Spinal cord (tissue), 9 donors: ENCODE measurements at regions not wholly inside any gene's neighbourhood (a gene's known extent, or its start where the extent isn't known, plus 50 kb on each side); places are given as distances from the start of the nearest gene placed in this dataset.
A peak's percentile ranks its signal among the peaks of the same experiment; 100 is the strongest.

Experiments used
- DNase-seq, 6 donors: peaks; one replicate each; pipeline versions ENCODE4 v3.0.0 to v3.0.0-alpha.2; 2013 to 2015; ENCODE audit warnings: low spot score in 6 of 6, low read depth in 4 of 6
- H3K27ac ChIP-seq: one replicate; pipeline ENCODE4 v1.5.1; 2013; ENCODE audit warnings: low read depth, low read length, control low read depth
- H3K27me3 ChIP-seq: one replicate; pipeline ENCODE4 v1.6.1; 2013; ENCODE audit warnings: low read length; ENCODE audit not compliant: control insufficient read depth, insufficient read depth
- H3K36me3 ChIP-seq: one replicate; pipeline ENCODE4 v1.6.1; 2013; ENCODE audit warnings: low read length; ENCODE audit not compliant: control insufficient read depth, insufficient read depth
- H3K4me1 ChIP-seq: one replicate; pipeline ENCODE4 v1.6.1; 2013; ENCODE audit warnings: low read length; ENCODE audit not compliant: control insufficient read depth, insufficient read depth
- H3K4me3 ChIP-seq: one replicate; pipeline ENCODE4 v1.5.1; 2013; ENCODE audit warnings: low read depth, low read length, control low read depth
- H3K9me3 ChIP-seq: one replicate; pipeline ENCODE4 v1.6.1; 2013; ENCODE audit warnings: low read length; ENCODE audit not compliant: control insufficient read depth, insufficient read depth
- WGBS: methylation state at CpG from one replicate; pipeline ENCODE4 v1.1.5; 2013; ENCODE audit warnings: missing lambda C conversion rate; ENCODE audit not compliant: insufficient coverage; 5-methylcytosine and 5-hydroxymethylcytosine counted together
- donor health status: healthy.

- no peak overlapping the region for H3K4me3 ChIP-seq
- no peaks in the 10 kb centered on the region for H3K36me3 ChIP-seq
- WGBS = 78% methylated on average over 5 of the region's 7 CpGs
- H3K27ac ChIP-seq = no peak overlapping the region
- no peaks in the 10 kb centered on the region for H3K9me3 ChIP-seq
- no peaks in the 10 kb centered on the region for H3K4me1 ChIP-seq
- H3K27me3 ChIP-seq = no peaks in the 10 kb centered on the region
- DNase-seq = no peak
Measured at GRCh38 chr16:22624800-22625533, 114.3 kb downstream of the NPIPB5 start.

GRCh38 chr16:22625967-22626366 is 115.3 kb downstream of the NPIPB5 start:
- no CpG with 5 or more reads among the region's 2 CpGs for WGBS
- H3K27me3 ChIP-seq = no peaks in the 10 kb centered on the region

GRCh38 chr16:22627043-22627442 is 116.4 kb downstream of the NPIPB5 start:
- H3K36me3 ChIP-seq = no peaks in the 10 kb centered on the region
- H3K27ac ChIP-seq = no peak overlapping the region
- H3K27me3 ChIP-seq = no peaks in the 10 kb centered on the region
- 70% methylated on average over 5 of the region's 5 CpGs for WGBS
- H3K4me1 ChIP-seq = no peaks in the 10 kb centered on the region
- H3K4me3 ChIP-seq = no peak overlapping the region
- no peaks in the 10 kb centered on the region for H3K9me3 ChIP-seq
- no peak for DNase-seq

More at GRCh38 chr16:22625967-22626366, 115.3 kb downstream of the NPIPB5 start:
- H3K27ac ChIP-seq = no peak overlapping the region
- DNase-seq = peak in 1 of 6 donors; percentile 86
- no peaks in the 10 kb centered on the region for H3K4me1 ChIP-seq
- H3K36me3 ChIP-seq = no peaks in the 10 kb centered on the region
- H3K9me3 ChIP-seq = no peaks in the 10 kb centered on the region
- no peak overlapping the region for H3K4me3 ChIP-seq

- Histone ChIP-seq H3K4me3 (no peak overlapping the region), H3K27ac (no peak overlapping the region), H3K9me3 (no peaks in the 10 kb centered on the region), H3K27me3 (no peaks in the 10 kb centered on the region), H3K36me3 (no peaks in the 10 kb centered on the region), H3K4me1 (no peaks in the 10 kb centered on the region)
- WGBS = no CpG with 5 or more reads among the region's 2 CpGs
- no peak for DNase-seq
Measured at GRCh38 chr16:22628994-22629393, 118.3 kb downstream of the NPIPB5 start.

- DNase-seq = no peak
- 92% methylated on average over 3 of the region's 4 CpGs for WGBS
- no peaks in the 10 kb centered on the region for H3K36me3 ChIP-seq
- H3K9me3 ChIP-seq = no peaks in the 10 kb centered on the region
- H3K27ac ChIP-seq = no peak overlapping the region
- no peaks in the 10 kb centered on the region for H3K4me1 ChIP-seq
- no peaks in the 10 kb centered on the region for H3K27me3 ChIP-seq
- no peak overlapping the region for H3K4me3 ChIP-seq
Measured at GRCh38 chr16:22630242-22630641, 119.6 kb downstream of the NPIPB5 start.

GRCh38 chr16:22631264-22631663 is 120.6 kb downstream of the NPIPB5 start:
- no peak overlapping the region for H3K27ac ChIP-seq

GRCh38 chr16:22632606-22633005 is 121.9 kb downstream of the NPIPB5 start:
- no peaks in the 10 kb centered on the region for H3K4me1 ChIP-seq
- WGBS = no CpG with 5 or more reads among the region's 4 CpGs
- peak in 2 of 6 donors; percentile 76 to 87 for DNase-seq

More at GRCh38 chr16:22631264-22631663, 120.6 kb downstream of the NPIPB5 start:
- no peaks in the 10 kb centered on the region for H3K27me3 ChIP-seq
- DNase-seq = no peak
- WGBS = 92% methylated on average over 5 of the region's 9 CpGs
- no peaks in the 10 kb centered on the region for H3K9me3 ChIP-seq
- no peak overlapping the region for H3K4me3 ChIP-seq
- H3K4me1 ChIP-seq = no peaks in the 10 kb centered on the region
- H3K36me3 ChIP-seq = no peaks in the 10 kb centered on the region

GRCh38 chr16:22633280-22633679 is 122.6 kb downstream of the NPIPB5 start:
- H3K4me3 ChIP-seq = no peak overlapping the region
- no peaks in the 10 kb centered on the region for H3K27me3 ChIP-seq
- 82% methylated on average over 5 of the region's 5 CpGs for WGBS
- no peaks in the 10 kb centered on the region for H3K9me3 ChIP-seq
- no peaks in the 10 kb centered on the region for H3K4me1 ChIP-seq
- no peak overlapping the region for H3K27ac ChIP-seq
- no peak for DNase-seq
- H3K36me3 ChIP-seq = no peaks in the 10 kb centered on the region

More at GRCh38 chr16:22632606-22633005, 121.9 kb downstream of the NPIPB5 start:
- no peaks in the 10 kb centered on the region for H3K36me3 ChIP-seq
- no peaks in the 10 kb centered on the region for H3K27me3 ChIP-seq
- no peaks in the 10 kb centered on the region for H3K9me3 ChIP-seq
- no peak overlapping the region for H3K4me3 ChIP-seq
- H3K27ac ChIP-seq = no peak overlapping the region

GRCh38 chr16:22633799-22634198 is 123.1 kb downstream of the NPIPB5 start:
- H3K27ac ChIP-seq = no peak overlapping the region
- 60% methylated on average over 1 of the region's 3 CpGs for WGBS
- H3K27me3 ChIP-seq = no peaks in the 10 kb centered on the region
- no peaks in the 10 kb centered on the region for H3K4me1 ChIP-seq
- DNase-seq = peak in 2 of 6 donors; percentile 85 to 92
- H3K4me3 ChIP-seq = no peak overlapping the region
- H3K36me3 ChIP-seq = no peaks in the 10 kb centered on the region
- H3K9me3 ChIP-seq = no peaks in the 10 kb centered on the region

GRCh38 chr16:22634954-22635353 is 124.3 kb downstream of the NPIPB5 start:
- Histone ChIP-seq H3K9me3 (no peaks in the 10 kb centered on the region), H3K27me3 (no peaks in the 10 kb centered on the region), H3K4me1 (no peaks in the 10 kb centered on the region), H3K36me3 (no peaks in the 10 kb centered on the region), H3K27ac (no peak overlapping the region), H3K4me3 (no peak overlapping the region)
- DNase-seq = peak in 2 of 6 donors; percentile 66 to 94
